Sigmoid colon (tissue), 6 donors: ENCODE measurements at regions not wholly inside any gene's neighbourhood (a gene's known extent, or its start where the extent isn't known, plus 50 kb on each side); places are given as distances from the start of the nearest gene placed in this dataset.

Experiments
- DNase-seq: peaks from one replicate; pipeline ENCODE4 v3.0.0-alpha.2; 2019
- H3K27ac ChIP-seq, 4 donors: fragments of 200-600 bp; sonication (generic); one replicate each; pipeline ENCODE4 v1.5.1; 2016 to 2019; ENCODE audit warnings: mild to moderate bottlenecking in 1 of 4
- H3K27me3 ChIP-seq, 3 donors: fragments of 200-600 bp; sonication (generic); one replicate each; pipeline ENCODE4 v1.5.1; 2019; ENCODE audit warnings: mild to moderate bottlenecking in 1 of 3
- H3K36me3 ChIP-seq, 4 donors: fragments of 200-600 bp; sonication (generic); one replicate each; pipeline ENCODE4 v1.5.1; 2016 to 2019
- H3K4me1 ChIP-seq, 4 donors: fragments of 200-600 bp; sonication (generic); one replicate each; pipeline ENCODE4 v1.5.1; 2017 to 2019
- H3K4me3 ChIP-seq, 4 donors: fragments of 200-600 bp; sonication (generic); one replicate each; pipeline ENCODE4 v1.5.1; 2017 to 2019; ENCODE audit warnings: mild to moderate bottlenecking in 2 of 4, moderate library complexity in 1 of 4
- H3K9me3 ChIP-seq, 4 donors: fragments of 200-600 bp in 3 of 4; sonication (generic) in 3 of 4; one replicate each; pipeline versions ENCODE4 v1.5.1 to v1.6.1; 2013 to 2019
- CTCF ChIP-seq, 4 experiments: fragments of 450-650 bp in 3 of 4; fragments of 200-600 bp in 1 of 4; IDR thresholded peaks; one replicate each; pipeline ENCODE4 v1.5.1; 2016 to 2019; ENCODE audit warnings: antibody characterized with exemption in 4 of 4, mild to moderate bottlenecking in 3 of 4, moderate library complexity in 2 of 4
- EP300 ChIP-seq, 4 donors: sonication (generic); formaldehyde crosslinking; IDR thresholded peaks; one replicate each; pipeline ENCODE4 v1.6.1; 2017; ENCODE audit warnings: antibody characterized with exemption in 4 of 4
- POLR2A ChIP-seq, 2 donors: fragments of 450-650 bp; IDR thresholded peaks; one replicate each; pipeline ENCODE4 v1.6.1; 2016; ENCODE audit warnings: antibody characterized with exemption in 2 of 2, mild to moderate bottlenecking in 2 of 2, moderate library complexity in 2 of 2
- POLR2AphosphoS5 ChIP-seq, 4 donors: sonication (generic); formaldehyde crosslinking; IDR thresholded peaks; one replicate each; pipeline ENCODE4 v1.6.1; 2017; ENCODE audit warnings: antibody characterized with exemption in 4 of 4
- WGBS, 2 donors: extraction: QIAGEN DNeasy Blood & Tissue Kit; methylation state at CpG; one replicate each; pipeline ENCODE4 v1.1.7; 2013; 5-methylcytosine and 5-hydroxymethylcytosine counted together
- intact Hi-C: fragments of 100-400 bp; cut with DNase I; formaldehyde crosslinking; loops from one replicate; pipeline ENCODE4 v1.15.1; 2023
- donor health status: healthy with polysubstance abuse.
- donor health status: healthy.

- no peak for DNase-seq
- Histone ChIP-seq H3K27me3 (no peaks in the 10 kb centered on the region), H3K36me3 (no peaks in the 10 kb centered on the region), H3K27ac (no peak overlapping the region), H3K9me3 (no peaks in the 10 kb centered on the region), H3K4me1 (no peaks in the 10 kb centered on the region), H3K4me3 (no peak overlapping the region)
- no peak for TF ChIP-seq EP300 (IDR thresholded peaks at IDR 0.05)
- no peak for TF ChIP-seq POLR2AphosphoS5 (IDR thresholded peaks at IDR 0.05)
- TF ChIP-seq POLR2A (IDR thresholded peaks at IDR 0.05): no peak
- TF ChIP-seq CTCF (IDR thresholded peaks at IDR 0.05): no peak
- intact Hi-C loops: no loop called here
- WGBS, 2 donors: 72 to 76% methylated on average over 9 of the region's 9 CpGs
Measured at GRCh38 chr9:23254404-23255184, 571.4 kb downstream of the ELAVL2 start.

GRCh38 chr9:23255346-23255745 is 570.7 kb downstream of the ELAVL2 start:
- Histone ChIP-seq H3K36me3 (no peaks in the 10 kb centered on the region), H3K27me3 (no peaks in the 10 kb centered on the region), H3K4me3 (no peak overlapping the region), H3K27ac (no peak overlapping the region), H3K9me3 (no peaks in the 10 kb centered on the region), H3K4me1 (no peaks in the 10 kb centered on the region)
- no peak for DNase-seq
- TF ChIP-seq EP300 (IDR thresholded peaks at IDR 0.05) (no peak), POLR2AphosphoS5 (IDR thresholded peaks at IDR 0.05) (no peak), CTCF (IDR thresholded peaks at IDR 0.05) (no peak), POLR2A (IDR thresholded peaks at IDR 0.05) (no peak)
- intact Hi-C loops: no loop called here
- 49 to 56% methylated on average over 3 of the region's 3 CpGs for WGBS, 2 donors

- H3K27ac ChIP-seq: no peak overlapping the region
- H3K4me1 ChIP-seq: no peaks in the 10 kb centered on the region
- intact Hi-C loops: no loop called here
- no peaks in the 10 kb centered on the region for H3K36me3 ChIP-seq
- H3K4me3 ChIP-seq: no peak overlapping the region
- 94 to 95% methylated on average over 1 of the region's 1 CpG for WGBS, 2 donors
- DNase-seq: no peak
- TF ChIP-seq POLR2AphosphoS5 (IDR thresholded peaks at IDR 0.05) (no peak), POLR2A (IDR thresholded peaks at IDR 0.05) (no peak), EP300 (IDR thresholded peaks at IDR 0.05) (no peak)
- no peaks in the 10 kb centered on the region for H3K9me3 ChIP-seq
- no peaks in the 10 kb centered on the region for H3K27me3 ChIP-seq
Measured at GRCh38 chr9:23258569-23258968, 567.5 kb downstream of the ELAVL2 start.

- H3K4me3 ChIP-seq: no peak overlapping the region
Measured at GRCh38 chr9:23278561-23278960, 547.5 kb downstream of the ELAVL2 start.

GRCh38 chr9:23287390-23287789 is 538.6 kb downstream of the ELAVL2 start:
- intact Hi-C loops: no loop called here
- Histone ChIP-seq H3K4me1 (no peaks in the 10 kb centered on the region), H3K27ac (no peak overlapping the region), H3K36me3 (no peaks in the 10 kb centered on the region), H3K27me3 (no peaks in the 10 kb centered on the region), H3K4me3 (no peak overlapping the region), H3K9me3 (no peaks in the 10 kb centered on the region)
- WGBS, 2 donors: 19 to 47% methylated on average over 1 of the region's 1 CpG
- no peak for DNase-seq
- no peak for TF ChIP-seq EP300 (IDR thresholded peaks at IDR 0.05)
- TF ChIP-seq POLR2AphosphoS5 (IDR thresholded peaks at IDR 0.05): no peak
- no peak for TF ChIP-seq POLR2A (IDR thresholded peaks at IDR 0.05)
- no peak for TF ChIP-seq CTCF (IDR thresholded peaks at IDR 0.05)

More at GRCh38 chr9:23278561-23278960, 547.5 kb downstream of the ELAVL2 start:
- TF ChIP-seq POLR2A (IDR thresholded peaks at IDR 0.05) (no peak), EP300 (IDR thresholded peaks at IDR 0.05) (no peak), POLR2AphosphoS5 (IDR thresholded peaks at IDR 0.05) (no peak), CTCF (IDR thresholded peaks at IDR 0.05) (no peak)
- intact Hi-C loops: no loop called here
- DNase-seq: no peak
- Histone ChIP-seq H3K27ac (no peak overlapping the region), H3K36me3 (no peaks in the 10 kb centered on the region), H3K9me3 (no peaks in the 10 kb centered on the region), H3K4me1 (no peaks in the 10 kb centered on the region), H3K27me3 (no peaks in the 10 kb centered on the region)
